Aorta (tissue), 5 donors: ENCODE measurements at regions not wholly inside any gene's neighbourhood (a gene's known extent, or its start where the extent isn't known, plus 50 kb on each side); places are given as distances from the start of the nearest gene placed in this dataset.

ENCODE experiments used
- ATAC-seq: fragments of 200-7000 bp; cut with Tn5 transposase; one replicate; pipeline ENCODE4 v1.9.1; 2022; ENCODE audit warnings: moderate library complexity; ENCODE audit not compliant: low FRiP score
- DNase-seq, 2 donors: peaks; one replicate each; pipeline ENCODE4 v3.0.0-alpha.2; 2020
- H3K27ac ChIP-seq, 2 donors: one replicate each; pipeline ENCODE4 v1.5.1; 2013; ENCODE audit warnings: low read length in 2 of 2, mild to moderate bottlenecking in 2 of 2, moderate library complexity in 2 of 2, control low read depth in 1 of 2, inconsistent platforms in 1 of 2, low read depth in 1 of 2
- H3K27me3 ChIP-seq, 2 donors: one replicate each; pipeline ENCODE4 v1.6.1; 2013; ENCODE audit warnings: control low read depth in 1 of 2, low read length in 1 of 2, mild to moderate bottlenecking in 1 of 2, moderate library complexity in 1 of 2; ENCODE audit not compliant: insufficient read depth in 2 of 2, control insufficient read depth in 1 of 2
- H3K36me3 ChIP-seq, 2 donors: one replicate each; pipeline ENCODE4 v1.6.1; 2013; ENCODE audit warnings: control low read depth in 1 of 2, low read length in 1 of 2, mild to moderate bottlenecking in 1 of 2; ENCODE audit not compliant: insufficient read depth in 2 of 2, control insufficient read depth in 1 of 2
- H3K4me1 ChIP-seq, 2 donors: one replicate each; pipeline ENCODE4 v1.6.1; 2013; ENCODE audit warnings: low read length in 2 of 2, control low read depth in 1 of 2, mild to moderate bottlenecking in 1 of 2, moderate library complexity in 1 of 2; ENCODE audit not compliant: insufficient read depth in 2 of 2, control insufficient read depth in 1 of 2
- H3K4me3 ChIP-seq, 2 donors: one replicate each; pipeline ENCODE4 v1.5.1; 2013; ENCODE audit warnings: low read length in 2 of 2, control low read depth in 1 of 2, mild to moderate bottlenecking in 1 of 2
- H3K9me3 ChIP-seq: one replicate; pipeline ENCODE4 v1.6.1; 2013; ENCODE audit warnings: mild to moderate bottlenecking, low read length; ENCODE audit not compliant: control insufficient read depth
- WGBS, 2 donors: extraction: QIAGEN DNeasy Blood & Tissue Kit; methylation state at CpG; one replicate each; pipeline ENCODE4 v1.1.7; 2013; 5-methylcytosine and 5-hydroxymethylcytosine counted together
- intact Hi-C, 2 donors: fragments of 100-400 bp; cut with DNase I; formaldehyde crosslinking; loops; one replicate each; pipeline versions ENCODE4 v1.14.2 to v1.15.0; 2022
- donor health status: healthy with polysubstance abuse.
- donor health status: Bipolar disorder and iron deficiency.
- donor health status: DM: no; HTN: no; CAD: no.
- donor health status: DM: no; HTN: no; CAD: no.
- donor health status: DM: yes; HTN: yes; CAD: no.

GRCh38 chr2:100682536-100682935 is 119.7 kb downstream of the PDCL3 start:
- Histone ChIP-seq H3K4me1 (no peaks in the 10 kb centered on the region), H3K9me3 (no peaks in the 10 kb centered on the region), H3K27me3 (no peaks in the 10 kb centered on the region), H3K27ac (no peak overlapping the region), H3K36me3 (no peaks in the 10 kb centered on the region), H3K4me3 (no peak overlapping the region)
- intact Hi-C loops: no loop called here
- WGBS, 2 donors: 90 to 91% methylated on average over 7 of the region's 7 CpGs
- DNase-seq (no peak), ATAC-seq (no peak)

GRCh38 chr2:100683231-100683630 is 120.4 kb downstream of the PDCL3 start:
- 78 to 81% methylated on average over 4 of the region's 4 CpGs for WGBS, 2 donors
- Histone ChIP-seq H3K27me3 (no peaks in the 10 kb centered on the region), H3K9me3 (no peaks in the 10 kb centered on the region), H3K27ac (no peak overlapping the region), H3K4me3 (no peak overlapping the region), H3K4me1 (no peaks in the 10 kb centered on the region), H3K36me3 (no peaks in the 10 kb centered on the region)
- ATAC-seq (no peak), DNase-seq (no peak)
- intact Hi-C loops: no loop called here

DNA sequence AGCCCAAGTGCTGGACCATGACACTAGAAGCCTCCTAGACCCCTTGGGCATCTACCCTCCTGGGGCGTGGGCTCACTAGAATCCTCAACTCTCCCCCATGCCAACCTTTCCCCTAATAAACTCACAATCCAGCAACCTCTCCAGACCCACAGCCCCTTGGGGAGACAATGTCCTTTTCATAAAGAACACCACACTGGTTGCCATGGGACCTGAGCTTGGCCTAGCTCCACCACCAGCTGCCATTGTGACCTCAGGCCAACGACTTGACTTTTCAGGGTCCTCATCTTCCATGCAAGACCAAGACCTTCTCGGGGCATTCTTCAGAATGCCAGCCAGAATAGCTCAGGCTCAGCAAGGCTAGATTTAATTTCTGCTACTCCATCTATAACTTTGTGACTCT is 128.1 kb upstream of the NPAS2 start:
- DNase-seq (no peak), ATAC-seq (no peak)
- intact Hi-C loops: no loop called here
- H3K4me1 ChIP-seq: no peaks in the 10 kb centered on the region
- no peak overlapping the region for H3K27ac ChIP-seq
- H3K36me3 ChIP-seq: no peaks in the 10 kb centered on the region
- H3K9me3 ChIP-seq: peaks cover 5% of the 10 kb centered on the region
- 83% methylated on average over 3 of the region's 3 CpGs for WGBS, 2 donors
- no peak overlapping the region for H3K4me3 ChIP-seq
- no peaks in the 10 kb centered on the region for H3K27me3 ChIP-seq

DNA sequence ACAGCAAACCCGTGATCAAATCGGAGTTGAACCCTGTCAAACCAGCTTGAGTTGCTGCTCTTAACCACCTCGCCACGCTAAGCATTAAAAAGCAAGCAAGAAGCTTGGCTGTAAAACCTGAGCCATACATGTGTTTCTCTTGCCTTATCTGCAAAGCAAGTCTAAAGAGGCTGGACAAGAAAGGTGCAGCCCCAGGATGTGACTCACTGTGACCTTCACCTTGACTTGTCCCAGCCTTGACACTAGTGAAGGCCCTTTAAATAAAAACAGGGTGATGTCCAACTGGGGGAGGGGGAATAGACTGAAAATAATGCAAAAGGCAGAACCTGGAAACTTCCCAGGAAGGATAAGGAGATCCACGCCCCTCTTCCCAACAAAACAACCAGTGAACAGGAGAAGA is 127.6 kb upstream of the NPAS2 start:
- Histone ChIP-seq H3K4me3 (no peak overlapping the region), H3K27ac (no peak overlapping the region), H3K9me3 (peaks cover 5% of the 10 kb centered on the region), H3K36me3 (no peaks in the 10 kb centered on the region), H3K4me1 (no peaks in the 10 kb centered on the region), H3K27me3 (no peaks in the 10 kb centered on the region)
- DNase-seq (no peak), ATAC-seq (no peak)
- WGBS, 2 donors: 93 to 96% methylated on average over 5 of the region's 5 CpGs
- intact Hi-C loops: no loop called here

DNA sequence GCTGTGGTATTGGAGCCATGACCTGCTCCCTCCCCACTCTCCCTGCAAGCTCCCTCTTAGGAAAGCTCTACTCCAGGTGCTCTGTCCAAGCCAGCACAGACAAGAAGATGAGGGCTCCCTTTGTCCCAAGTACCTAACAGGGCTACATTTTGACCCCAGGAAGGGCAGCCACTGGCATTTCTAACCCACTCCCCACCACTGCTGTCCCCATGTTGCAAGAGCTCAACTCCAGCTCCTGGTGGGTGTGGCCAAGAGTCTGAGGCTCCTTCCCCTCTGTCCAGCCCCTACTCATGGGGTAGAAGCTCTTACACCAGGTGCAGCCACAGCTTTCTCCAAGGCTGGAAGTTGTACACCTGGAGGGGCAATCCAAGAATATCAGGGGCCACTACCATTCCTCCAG is 127.0 kb upstream of the NPAS2 start:
- Histone ChIP-seq H3K4me1 (no peaks in the 10 kb centered on the region), H3K4me3 (no peak overlapping the region), H3K27ac (no peak overlapping the region), H3K27me3 (no peaks in the 10 kb centered on the region), H3K36me3 (no peaks in the 10 kb centered on the region), H3K9me3 (peaks cover 5% of the 10 kb centered on the region)
- no peak for ATAC-seq
- no peak for DNase-seq
- intact Hi-C loops: no loop called here

- no peaks in the 10 kb centered on the region for H3K27me3 ChIP-seq
- no peak for DNase-seq
- H3K27ac ChIP-seq: no peak overlapping the region
- 76 to 79% methylated on average over 5 of the region's 5 CpGs for WGBS, 2 donors
- no peak for ATAC-seq
- intact Hi-C loops: no loop called here
- no peaks in the 10 kb centered on the region for H3K36me3 ChIP-seq
- H3K9me3 ChIP-seq: peaks cover 7% of the 10 kb centered on the region
- no peaks in the 10 kb centered on the region for H3K4me1 ChIP-seq
- no peak overlapping the region for H3K4me3 ChIP-seq
Observed at GRCh38 chr2:100699131-100699530, 120.8 kb upstream of the NPAS2 start.

- 79 to 80% methylated on average over 5 of the region's 5 CpGs for WGBS, 2 donors
Observed at GRCh38 chr2:100702438-100703109, 117.4 kb upstream of the NPAS2 start.

DNA sequence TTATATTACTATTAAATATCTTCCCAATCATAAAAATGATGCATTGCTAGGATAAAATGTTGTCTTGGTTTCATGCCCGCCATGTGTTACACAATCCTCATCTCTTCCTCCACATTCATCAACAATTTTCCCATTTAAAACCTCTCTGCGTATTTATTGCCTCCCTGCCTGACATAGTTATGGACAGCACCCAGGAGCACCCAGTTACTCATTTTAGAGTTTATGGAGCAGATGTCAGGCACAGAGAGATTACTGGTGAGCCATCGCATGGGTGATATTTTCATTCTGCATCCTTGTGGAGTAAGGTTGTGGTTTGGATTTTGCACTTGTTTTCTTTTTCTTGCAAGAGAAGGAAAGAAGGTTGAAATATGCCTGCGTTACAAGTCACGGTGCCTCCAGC is 116.7 kb upstream of the NPAS2 start:
- intact Hi-C loops: no loop called here

More at GRCh38 chr2:100702438-100703109, 117.4 kb upstream of the NPAS2 start:
- no peak for ATAC-seq
- H3K36me3 ChIP-seq: no peaks in the 10 kb centered on the region
- DNase-seq: no peak
- intact Hi-C loops: no loop called here
- H3K27ac ChIP-seq: no peak overlapping the region
- peaks cover 2% of the 10 kb centered on the region for H3K9me3 ChIP-seq
- H3K4me3 ChIP-seq: no peak overlapping the region
- H3K27me3 ChIP-seq: no peaks in the 10 kb centered on the region
- no peaks in the 10 kb centered on the region for H3K4me1 ChIP-seq

GRCh38 chr2:100703739-100704138 is 116.2 kb upstream of the NPAS2 start:
- DNase-seq (no peak), ATAC-seq (no peak)
- intact Hi-C loops: no loop called here
- no peaks in the 10 kb centered on the region for H3K36me3 ChIP-seq
- H3K4me1 ChIP-seq: no peaks in the 10 kb centered on the region
- H3K9me3 ChIP-seq: peaks cover 2% of the 10 kb centered on the region
- WGBS, 2 donors: 73 to 82% methylated on average over 3 of the region's 3 CpGs
- H3K27me3 ChIP-seq: no peaks in the 10 kb centered on the region
- H3K27ac ChIP-seq: no peak overlapping the region
- H3K4me3 ChIP-seq: no peak overlapping the region

More for the DNA sequence above, 116.7 kb upstream of the NPAS2 start:
- Histone ChIP-seq H3K27me3 (no peaks in the 10 kb centered on the region), H3K27ac (no peak overlapping the region), H3K9me3 (peaks cover 2% of the 10 kb centered on the region), H3K36me3 (no peaks in the 10 kb centered on the region), H3K4me1 (no peaks in the 10 kb centered on the region), H3K4me3 (no peak overlapping the region)
- 68 to 69% methylated on average over 5 of the region's 5 CpGs for WGBS, 2 donors
- no peak for DNase-seq
- ATAC-seq: no peak
